CD4-positive, CD25-positive, alpha-beta regulatory T cell (primary cell): ENCODE measurements at regions not wholly inside any gene's neighbourhood (a gene's known extent, or its start where the extent isn't known, plus 50 kb on each side); places are given as distances from the start of the nearest gene placed in this dataset.
"Not testable (repeated sequence)": the region's sequence is repeated elsewhere in the genome, so short reads cannot be mapped to it uniquely, and the experiment has no call there.

ENCODE experiments used
- ATAC-seq, 2 donors: fragments of 150-1000 bp; cut with Tn5 transposase; one replicate each; pipeline ENCODE4 v1.10.0; 2021; ENCODE audit warnings: low read depth in 2 of 2, moderate number of reproducible peaks in 2 of 2, moderate library complexity in 1 of 2
- DNase-seq, 3 donors: peaks; one replicate each; pipeline versions ENCODE4 v3.0.0 to v3.0.0-alpha.2; 2012 to 2022; ENCODE audit warnings: mixed read lengths in 1 of 3
- H3K27ac ChIP-seq: one replicate; pipeline ENCODE4 v1.7.0; 2013; ENCODE audit warnings: mild to moderate bottlenecking, low read length; ENCODE audit not compliant: insufficient read depth, poor library complexity, severe bottlenecking
- H3K27me3 ChIP-seq: one replicate; pipeline ENCODE4 v1.7.0; 2013; ENCODE audit warnings: low read length; ENCODE audit not compliant: control insufficient read depth, insufficient read depth
- H3K36me3 ChIP-seq: one replicate; pipeline ENCODE4 v1.7.0; 2013; ENCODE audit warnings: mild to moderate bottlenecking, low read length, moderate library complexity; ENCODE audit not compliant: control insufficient read depth, insufficient read depth
- H3K4me1 ChIP-seq: 2 replicates; pipeline ENCODE4 v1.7.0; 2013; ENCODE audit warnings: mild to moderate bottlenecking, low read length; ENCODE audit not compliant: insufficient read depth, control insufficient read depth, poor library complexity, severe bottlenecking
- H3K4me3 ChIP-seq: one replicate; pipeline ENCODE4 v1.7.0; 2013; ENCODE audit warnings: low read depth, mild to moderate bottlenecking, low read length, moderate library complexity
- H3K9me3 ChIP-seq, 2 experiments: 1 replicate in 1 of 2; 2 replicates in 1 of 2; pipeline ENCODE4 v1.7.0; 2013; ENCODE audit warnings: low read length in 2 of 2, mild to moderate bottlenecking in 1 of 2, moderate library complexity in 1 of 2; ENCODE audit not compliant: control insufficient read depth in 2 of 2
- H3K27ac Mint-ChIP-seq, 3 donors: one replicate each; pipeline ENCODE4 v1.8.0; 2020 to 2022; ENCODE audit warnings: mild to moderate bottlenecking in 3 of 3, mixed read lengths in 3 of 3, moderate library complexity in 2 of 3
- H3K27me3 Mint-ChIP-seq: one replicate; pipeline ENCODE4 v1.8.0; 2022; ENCODE audit warnings: mild to moderate bottlenecking, mixed read lengths
- H3K36me3 Mint-ChIP-seq: one replicate; pipeline ENCODE4 v1.8.0; 2020; ENCODE audit warnings: mixed read lengths
- H3K4me1 Mint-ChIP-seq, 4 donors: one replicate each; pipeline ENCODE4 v1.8.0; 2020 to 2022; ENCODE audit warnings: mixed read lengths in 4 of 4, mild to moderate bottlenecking in 1 of 4
- H3K4me3 Mint-ChIP-seq, 4 donors: one replicate each; pipeline ENCODE4 v1.8.0; 2020 to 2022; ENCODE audit warnings: mild to moderate bottlenecking in 4 of 4, mixed read lengths in 4 of 4, moderate library complexity in 3 of 4
- H3K9me3 Mint-ChIP-seq, 7 donors: one replicate each; pipeline ENCODE4 v1.8.0; 2020 to 2022; ENCODE audit warnings: mixed read lengths in 7 of 7, mild to moderate bottlenecking in 3 of 7, moderate library complexity in 2 of 7

GRCh38 chr1:5774019-5774418, 218.2 kb downstream of the NPHP4 start:
- Histone ChIP-seq H3K36me3 (no peaks in the 10 kb centered on the region), H3K9me3 (peaks cover 0 to 7% of the 10 kb centered on the region in 2 experiments), H3K4me1 (no peaks in the 10 kb centered on the region), H3K4me3 (no peak overlapping the region), H3K27me3 (no peaks in the 10 kb centered on the region), H3K27ac (no peak overlapping the region)
- peaks cover 0 to 6% (median 2%) of the 10 kb centered on the region in 4 donors for H3K4me1 Mint-ChIP-seq
- DNase-seq: no peak
- H3K27me3 Mint-ChIP-seq: peaks cover 10% of the 10 kb centered on the region
- ATAC-seq: no peak
- H3K4me3 Mint-ChIP-seq: no peak overlapping the region
- no peaks in the 10 kb centered on the region for H3K36me3 Mint-ChIP-seq
- no peak overlapping the region for H3K27ac Mint-ChIP-seq
- peaks cover 0 to 3% (median 0%) of the 10 kb centered on the region in 7 donors for H3K9me3 Mint-ChIP-seq

GRCh38 chr1:5771788-5772187, 220.4 kb downstream of the NPHP4 start:
- Histone ChIP-seq H3K4me1 (no peaks in the 10 kb centered on the region), H3K27ac (no peak overlapping the region), H3K4me3 (no peak overlapping the region), H3K9me3 (no peaks in the 10 kb centered on the region), H3K36me3 (no peaks in the 10 kb centered on the region), H3K27me3 (no peaks in the 10 kb centered on the region)
- Mint-ChIP-seq H3K27ac (no peak overlapping the region), H3K27me3 (peaks cover 15% of the 10 kb centered on the region), H3K4me1 (peaks cover 0 to 6% (median 2%) of the 10 kb centered on the region in 4 donors), H3K36me3 (no peaks in the 10 kb centered on the region), H3K9me3 (peaks cover 0 to 2% (median 0%) of the 10 kb centered on the region in 7 donors), H3K4me3 (no peak overlapping the region)
- no peak for DNase-seq
- ATAC-seq: no peak

- Histone ChIP-seq H3K27me3 (no peaks in the 10 kb centered on the region), H3K9me3 (no peaks in the 10 kb centered on the region), H3K27ac (no peak overlapping the region), H3K4me1 (no peaks in the 10 kb centered on the region), H3K4me3 (no peak overlapping the region), H3K36me3 (no peaks in the 10 kb centered on the region)
- Mint-ChIP-seq H3K27ac (no peak overlapping the region), H3K4me1 (peaks cover 0 to 6% (median 2%) of the 10 kb centered on the region in 4 donors), H3K9me3 (peaks cover 0 to 2% (median 0%) of the 10 kb centered on the region in 7 donors), H3K36me3 (no peaks in the 10 kb centered on the region), H3K4me3 (no peak overlapping the region), H3K27me3 (peaks cover 15% of the 10 kb centered on the region)
- DNase-seq: no peak
- no peak for ATAC-seq
Measured at GRCh38 chr1:5770981-5771765, 221.1 kb downstream of the NPHP4 start.

GRCh38 chr1:5769760-5770159, 222.5 kb downstream of the NPHP4 start:
- Mint-ChIP-seq H3K4me3 (no peak overlapping the region), H3K9me3 (peaks cover 0 to 2% (median 0%) of the 10 kb centered on the region in 7 donors), H3K36me3 (no peaks in the 10 kb centered on the region), H3K27me3 (peaks cover 20% of the 10 kb centered on the region), H3K27ac (no peak overlapping the region), H3K4me1 (peaks cover 0 to 6% (median 2%) of the 10 kb centered on the region in 4 donors)
- no peaks in the 10 kb centered on the region for H3K9me3 ChIP-seq
- H3K27ac ChIP-seq: no peak overlapping the region
- H3K27me3 ChIP-seq: no peaks in the 10 kb centered on the region
- ATAC-seq (no peak), DNase-seq (no peak)
- H3K36me3 ChIP-seq: no peaks in the 10 kb centered on the region
- H3K4me3 ChIP-seq: no peak overlapping the region
- no peaks in the 10 kb centered on the region for H3K4me1 ChIP-seq

GRCh38 chr1:5769146-5769545, 223.1 kb downstream of the NPHP4 start:
- Mint-ChIP-seq H3K4me3 (no peak overlapping the region), H3K27me3 (peaks cover 22% of the 10 kb centered on the region), H3K36me3 (no peaks in the 10 kb centered on the region), H3K9me3 (peaks cover 0 to 3% (median 0%) of the 10 kb centered on the region in 7 donors), H3K4me1 (peaks cover 0 to 6% (median 2%) of the 10 kb centered on the region in 4 donors), H3K27ac (no peak overlapping the region)
- Histone ChIP-seq H3K4me3 (no peak overlapping the region), H3K36me3 (no peaks in the 10 kb centered on the region), H3K4me1 (no peaks in the 10 kb centered on the region), H3K9me3 (peaks cover 0 to under 1% of the 10 kb centered on the region in 2 experiments), H3K27me3 (no peaks in the 10 kb centered on the region), H3K27ac (no peak overlapping the region)
- no peak for ATAC-seq
- no peak for DNase-seq

- Mint-ChIP-seq H3K4me1 (peaks cover 0 to 6% (median 2%) of the 10 kb centered on the region in 4 donors), H3K27ac (no peak overlapping the region)
- no peak for DNase-seq
Measured at GRCh38 chr1:5768014-5768413, 224.2 kb downstream of the NPHP4 start.

GRCh38 chr1:5766996-5767395, 225.2 kb downstream of the NPHP4 start:
- H3K4me1 ChIP-seq, H3K27ac Mint-ChIP-seq, H3K4me3 Mint-ChIP-seq, DNase-seq, H3K27ac ChIP-seq, H3K4me3 ChIP-seq, H3K27me3 ChIP-seq, ATAC-seq, H3K36me3 Mint-ChIP-seq, H3K4me1 Mint-ChIP-seq, H3K9me3 Mint-ChIP-seq, H3K36me3 ChIP-seq: not testable (repeated sequence)
- peaks cover 4 to 12% of the 10 kb centered on the region in 2 experiments for H3K9me3 ChIP-seq
- peaks cover 24% of the 10 kb centered on the region for H3K27me3 Mint-ChIP-seq

More at GRCh38 chr1:5768014-5768413, 224.2 kb downstream of the NPHP4 start:
- Mint-ChIP-seq H3K9me3 (peaks cover 0 to 7% (median 2%) of the 10 kb centered on the region in 7 donors), H3K27me3 (peaks cover 22% of the 10 kb centered on the region), H3K4me3 (no peak overlapping the region), H3K36me3 (no peaks in the 10 kb centered on the region)
- H3K4me3 ChIP-seq: no peak overlapping the region
- H3K27ac ChIP-seq: no peak overlapping the region
- H3K36me3 ChIP-seq: no peaks in the 10 kb centered on the region
- peaks cover 4 to 12% of the 10 kb centered on the region in 2 experiments for H3K9me3 ChIP-seq
- no peaks in the 10 kb centered on the region for H3K27me3 ChIP-seq
- no peaks in the 10 kb centered on the region for H3K4me1 ChIP-seq
- no peak for ATAC-seq
